Mesendoderm (in vitro differentiated cells): ENCODE measurements at regions not wholly inside any gene's neighbourhood (a gene's known extent, or its start where the extent isn't known, plus 50 kb on each side); places are given as distances from the start of the nearest gene placed in this dataset.

ENCODE experiments used
- DNase-seq: peaks from one replicate; pipeline ENCODE4 v3.0.0; 2013
- H2AK5ac ChIP-seq: 2 replicates; pipeline ENCODE4 v1.6.1; 2013; ENCODE audit warnings: low read length, inconsistent platforms
- H2BK120ac ChIP-seq: 2 replicates; pipeline ENCODE4 v1.6.1; 2013; ENCODE audit warnings: low read depth, mild to moderate bottlenecking, low read length, moderate library complexity, mixed read lengths
- H2BK15ac ChIP-seq: replicated peaks from 2 replicates; pipeline ENCODE4 v1.6.1; 2013; ENCODE audit warnings: low read depth, mild to moderate bottlenecking, moderate library complexity
- H2BK5ac ChIP-seq: 2 replicates; pipeline ENCODE4 v1.6.1; 2013; ENCODE audit warnings: low read length, inconsistent platforms
- H3K18ac ChIP-seq: 2 replicates; pipeline ENCODE4 v1.6.1; 2013; ENCODE audit warnings: mild to moderate bottlenecking, low read length, mixed read lengths
- H3K23ac ChIP-seq: one replicate; pipeline ENCODE4 v1.6.1; 2013; ENCODE audit warnings: low read length
- H3K27ac ChIP-seq: 2 replicates; pipeline ENCODE4 v1.5.1; 2013; ENCODE audit warnings: low read depth, mild to moderate bottlenecking, inconsistent platforms, low read length, moderate library complexity
- H3K27me3 ChIP-seq: 2 replicates; pipeline ENCODE4 v1.6.1; 2013; ENCODE audit warnings: low read length, control low read depth, mild to moderate bottlenecking, inconsistent platforms; ENCODE audit not compliant: insufficient read depth, poor library complexity
- H3K36me3 ChIP-seq: 2 replicates; pipeline ENCODE4 v1.6.1; 2013; ENCODE audit warnings: low read length, inconsistent platforms; ENCODE audit not compliant: control insufficient read depth, insufficient read depth
- H3K4ac ChIP-seq: one replicate; pipeline ENCODE4 v1.6.1; 2013; ENCODE audit warnings: low read depth, mild to moderate bottlenecking, low read length, moderate library complexity
- H3K4me1 ChIP-seq: 2 replicates; pipeline ENCODE4 v1.6.1; 2013; ENCODE audit warnings: low read depth, low read length, inconsistent platforms; ENCODE audit not compliant: control insufficient read depth
- H3K4me2 ChIP-seq: 2 replicates; pipeline ENCODE4 v1.6.1; 2013; ENCODE audit warnings: low read length
- H3K4me3 ChIP-seq: 2 replicates; pipeline ENCODE4 v1.5.1; 2013; ENCODE audit warnings: mild to moderate bottlenecking, low read length
- H3K56ac ChIP-seq: one replicate; pipeline ENCODE4 v1.6.1; 2013; ENCODE audit warnings: low read length
- H3K79me1 ChIP-seq: 2 replicates; pipeline ENCODE4 v1.6.1; 2013; ENCODE audit warnings: low read length, inconsistent platforms
- H3K79me2 ChIP-seq: 2 replicates; pipeline ENCODE4 v1.6.1; 2013; ENCODE audit warnings: mild to moderate bottlenecking, low read length; ENCODE audit not compliant: control insufficient read depth, insufficient read depth
- H3K9ac ChIP-seq: 2 replicates; pipeline ENCODE4 v1.6.1; 2013; ENCODE audit warnings: low read length, inconsistent platforms
- H4K5ac ChIP-seq: one replicate; pipeline ENCODE4 v1.6.1; 2013; ENCODE audit warnings: low read length
- H4K8ac ChIP-seq: one replicate; pipeline ENCODE4 v1.6.1; 2013; ENCODE audit warnings: low read depth, mild to moderate bottlenecking, control low read depth, low read length, moderate library complexity
- WGBS: extraction: QIAGEN DNeasy Blood & Tissue Kit; methylation state at CpG from one replicate; pipeline ENCODE4 v1.1.7; 2013; ENCODE audit warnings: low lambda C conversion rate, missing lambda C conversion rate; ENCODE audit not compliant: insufficient coverage; ENCODE audit errors: extremely low coverage; 5-methylcytosine and 5-hydroxymethylcytosine counted together

DNA sequence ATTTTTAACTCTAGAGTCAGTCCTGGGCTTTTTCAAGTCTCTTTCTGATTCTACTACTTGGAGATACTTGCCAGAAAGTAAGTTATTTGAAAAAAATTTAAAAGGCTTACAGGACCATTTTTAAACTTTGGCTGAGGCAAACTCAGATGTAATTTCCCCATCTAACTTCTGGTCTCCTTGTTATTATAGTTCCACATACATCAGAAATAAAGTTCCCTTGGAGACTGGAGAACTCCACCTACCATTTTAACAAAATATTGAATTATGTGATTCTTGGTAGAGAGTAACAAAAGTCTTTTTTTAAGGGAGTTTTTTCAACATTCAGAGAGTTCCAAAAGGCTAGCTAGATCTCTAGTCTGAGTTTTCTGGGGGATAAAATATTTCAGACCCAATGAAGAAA is 56.3 kb upstream of the SNX2 start:
- Histone ChIP-seq H2BK5ac (no peak overlapping the region), H3K56ac (no peak overlapping the region), H3K18ac (no peak overlapping the region), H4K8ac (no peak overlapping the region), H3K23ac (no peak overlapping the region), H3K4me3 (no peak overlapping the region), H3K4ac (no peak overlapping the region), H3K36me3 (no peaks in the 10 kb centered on the region), H3K79me2 (no peaks in the 10 kb centered on the region), H3K27ac (no peak overlapping the region), H3K4me1 (no peaks in the 10 kb centered on the region), H3K4me2 (no peak overlapping the region), H2AK5ac (no peak overlapping the region), H3K79me1 (no peaks in the 10 kb centered on the region), H4K5ac (no peak overlapping the region), H2BK15ac (no peak overlapping the region), H3K9ac (no peak overlapping the region), H3K27me3 (no peaks in the 10 kb centered on the region), H2BK120ac (no peak overlapping the region)
- DNase-seq, result no peak

GRCh38 chr5:122719991-122720746 is 54.7 kb upstream of the SNX2 start:
- H2AK5ac ChIP-seq, result no peak overlapping the region
- H3K79me2 ChIP-seq, result no peaks in the 10 kb centered on the region
- H3K4me2 ChIP-seq, result no peak overlapping the region
- no CpG with 5 or more reads among the region's 3 CpGs for WGBS
- no peak overlapping the region for H2BK15ac ChIP-seq
- no peaks in the 10 kb centered on the region for H3K4me1 ChIP-seq
- H3K79me1 ChIP-seq, result no peaks in the 10 kb centered on the region
- H3K18ac ChIP-seq, result no peak overlapping the region
- no peak overlapping the region for H3K56ac ChIP-seq
- no peak overlapping the region for H3K9ac ChIP-seq
- H3K4ac ChIP-seq, result no peak overlapping the region
- no peaks in the 10 kb centered on the region for H3K27me3 ChIP-seq
- H4K5ac ChIP-seq, result no peak overlapping the region
- H3K23ac ChIP-seq, result no peak overlapping the region
- no peak overlapping the region for H3K27ac ChIP-seq
- no peak overlapping the region for H2BK120ac ChIP-seq
- H2BK5ac ChIP-seq, result no peak overlapping the region
- no peak overlapping the region for H4K8ac ChIP-seq
- H3K4me3 ChIP-seq, result no peak overlapping the region
- no peak for DNase-seq
- no peaks in the 10 kb centered on the region for H3K36me3 ChIP-seq

- no peak overlapping the region for H3K9ac ChIP-seq
- H3K27ac ChIP-seq, result no peak overlapping the region
- no peak overlapping the region for H3K56ac ChIP-seq
These were observed 53.8 kb upstream of the SNX2 start for GRCh38 chr5:122721127-122721526.

DNA sequence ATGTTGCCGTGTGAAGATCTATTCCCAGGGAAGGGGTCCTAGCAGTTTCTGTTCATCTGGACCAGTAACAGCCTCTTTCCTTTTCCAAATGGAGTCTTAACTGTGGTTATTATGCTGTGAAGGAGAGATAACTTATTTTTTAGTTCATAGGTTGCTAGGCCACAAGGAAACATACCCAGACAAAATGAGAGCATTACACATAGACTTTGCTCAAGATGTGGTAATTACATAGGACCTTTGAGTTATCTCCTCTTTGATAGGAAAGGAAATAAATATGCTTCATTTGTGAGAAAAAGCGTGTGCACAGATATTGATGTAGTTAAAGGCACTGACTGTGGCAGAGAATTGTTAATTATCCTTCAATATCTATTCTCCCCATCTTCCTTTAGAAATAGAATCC is 52.5 kb upstream of the SNX2 start:
- no peak overlapping the region for H3K56ac ChIP-seq
- no peak overlapping the region for H4K5ac ChIP-seq
- no peaks in the 10 kb centered on the region for H3K79me2 ChIP-seq
- H2BK15ac ChIP-seq, result no peak overlapping the region
- no peak for DNase-seq
- no peaks in the 10 kb centered on the region for H3K79me1 ChIP-seq
- no peaks in the 10 kb centered on the region for H3K4me1 ChIP-seq
- no peak overlapping the region for H3K4me3 ChIP-seq
- no peak overlapping the region for H4K8ac ChIP-seq
- H3K27ac ChIP-seq, result no peak overlapping the region
- no CpG with 5 or more reads among the region's 2 CpGs for WGBS
- H3K36me3 ChIP-seq, result no peaks in the 10 kb centered on the region
- H3K9ac ChIP-seq, result no peak overlapping the region
- no peak overlapping the region for H3K23ac ChIP-seq
- H2AK5ac ChIP-seq, result no peak overlapping the region
- no peaks in the 10 kb centered on the region for H3K27me3 ChIP-seq
- no peak overlapping the region for H2BK5ac ChIP-seq
- H3K4me2 ChIP-seq, result no peak overlapping the region
- H2BK120ac ChIP-seq, result no peak overlapping the region
- H3K18ac ChIP-seq, result no peak overlapping the region
- no peak overlapping the region for H3K4ac ChIP-seq

More at GRCh38 chr5:122721127-122721526, 53.8 kb upstream of the SNX2 start:
- Histone ChIP-seq H3K36me3 (no peaks in the 10 kb centered on the region), H3K79me1 (no peaks in the 10 kb centered on the region), H3K18ac (no peak overlapping the region), H3K79me2 (no peaks in the 10 kb centered on the region), H2AK5ac (no peak overlapping the region), H3K4me1 (no peaks in the 10 kb centered on the region), H3K4ac (no peak overlapping the region), H3K23ac (no peak overlapping the region), H2BK120ac (no peak overlapping the region), H3K4me3 (no peak overlapping the region), H4K8ac (no peak overlapping the region), H4K5ac (no peak overlapping the region), H3K4me2 (no peak overlapping the region), H2BK5ac (no peak overlapping the region), H2BK15ac (no peak overlapping the region), H3K27me3 (no peaks in the 10 kb centered on the region)
- no CpG with 5 or more reads among the region's 3 CpGs for WGBS
- no peak for DNase-seq

GRCh38 chr5:122723606-122724352 is 51.1 kb upstream of the SNX2 start:
- no peak overlapping the region for H3K9ac ChIP-seq
- no peak overlapping the region for H2BK120ac ChIP-seq
- no peak overlapping the region for H2BK15ac ChIP-seq
- H3K27me3 ChIP-seq, result no peaks in the 10 kb centered on the region
- H4K5ac ChIP-seq, result no peak overlapping the region
- no peak overlapping the region for H3K18ac ChIP-seq
- H3K36me3 ChIP-seq, result no peaks in the 10 kb centered on the region
- WGBS, result no CpG with 5 or more reads among the region's 4 CpGs
- no peak overlapping the region for H3K4me2 ChIP-seq
- H2BK5ac ChIP-seq, result no peak overlapping the region
- H3K4me1 ChIP-seq, result no peaks in the 10 kb centered on the region
- no peak overlapping the region for H2AK5ac ChIP-seq
- no peak overlapping the region for H4K8ac ChIP-seq
- no peaks in the 10 kb centered on the region for H3K79me2 ChIP-seq
- H3K56ac ChIP-seq, result no peak overlapping the region
- H3K79me1 ChIP-seq, result no peaks in the 10 kb centered on the region
- no peak overlapping the region for H3K23ac ChIP-seq
- peak; percentile 60 for DNase-seq
- no peak overlapping the region for H3K27ac ChIP-seq
- H3K4ac ChIP-seq, result no peak overlapping the region
- no peak overlapping the region for H3K4me3 ChIP-seq
